ENCODE measurements at regions not wholly inside any gene's neighbourhood (a gene's known extent, or its start where the extent isn't known, plus 50 kb on each side); places are given as distances from the start of the nearest gene placed in this dataset.
A peak's percentile ranks its signal among the peaks of the same experiment; 100 is the strongest.

- TF ChIP-seq CTCF (IDR thresholded peaks at IDR 0.05): no peak
- DNase-seq (ENCODE audit: low spot score): no peak
- no peak overlapping the region for H3K27ac ChIP-seq
- no peak overlapping the region for H3K4me3 ChIP-seq
These were observed 347.5 kb upstream of the ZMIZ1 start for GRCh38 chr10:78721231-78721630.

GRCh38 chr10:78724846-78725245 is 343.9 kb upstream of the ZMIZ1 start:
- TF ChIP-seq CTCF (IDR thresholded peaks at IDR 0.05): no peak
- H3K27ac ChIP-seq: no peak overlapping the region
- peak; percentile 38 for DNase-seq (ENCODE audit: low spot score)

GRCh38 chr10:78726171-78726570 is 342.6 kb upstream of the ZMIZ1 start:
- Histone ChIP-seq H3K4me3 (no peak overlapping the region), H3K27ac (no peak overlapping the region)
- no peak for TF ChIP-seq CTCF (IDR thresholded peaks at IDR 0.05)
- no peak for DNase-seq (ENCODE audit: low spot score)

More at GRCh38 chr10:78724846-78725245, 343.9 kb upstream of the ZMIZ1 start:
- H3K4me3 ChIP-seq: no peak overlapping the region

- H3K4me3 ChIP-seq: no peak overlapping the region
- no peak for DNase-seq (ENCODE audit: low spot score)
- no peak for TF ChIP-seq CTCF (IDR thresholded peaks at IDR 0.05)
- H3K27ac ChIP-seq: no peak overlapping the region
These were observed 341.5 kb upstream of the ZMIZ1 start for GRCh38 chr10:78727251-78727650.

- no peak for DNase-seq (ENCODE audit: low spot score)
- Histone ChIP-seq H3K27ac (no peak overlapping the region), H3K4me3 (no peak overlapping the region)
- TF ChIP-seq CTCF (IDR thresholded peaks at IDR 0.05): no peak
These were observed 341.0 kb upstream of the ZMIZ1 start for GRCh38 chr10:78727728-78728127.

GRCh38 chr10:78728176-78728575 is 340.6 kb upstream of the ZMIZ1 start:
- Histone ChIP-seq H3K4me3 (no peak overlapping the region), H3K27ac (no peak overlapping the region)
- no peak for TF ChIP-seq CTCF (IDR thresholded peaks at IDR 0.05)
- DNase-seq (ENCODE audit: low spot score): no peak

- DNase-seq (ENCODE audit: low spot score): peak; percentile 66
- TF ChIP-seq CTCF (IDR thresholded peaks at IDR 0.05): no peak
- Histone ChIP-seq H3K4me3 (no peak overlapping the region), H3K27ac (no peak overlapping the region)
These were observed 339.4 kb upstream of the ZMIZ1 start for GRCh38 chr10:78729366-78729765.

All from coronary artery (tissue), 2 donors.